ENCODE measurements at regions not wholly inside any gene's neighbourhood (a gene's known extent, or its start where the extent isn't known, plus 50 kb on each side); places are given as distances from the start of the nearest gene placed in this dataset.

DNA sequence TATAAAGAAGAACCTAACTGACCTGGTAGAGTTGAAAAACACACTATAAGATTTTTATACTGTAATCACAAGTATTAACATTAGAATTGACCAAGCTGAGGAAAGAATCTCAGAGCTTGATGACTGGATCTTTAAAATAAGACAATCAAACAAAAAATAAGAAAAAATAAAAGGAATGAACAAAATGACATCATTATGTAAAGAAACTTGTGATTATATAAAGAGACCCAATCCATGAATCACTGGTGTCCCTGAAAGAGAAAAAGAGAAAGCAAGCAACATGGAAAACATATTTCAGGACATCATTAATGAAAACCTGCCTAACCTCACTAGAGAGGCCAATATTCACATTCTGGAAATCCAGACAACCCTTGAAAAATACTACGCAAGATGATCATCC, 822.5 kb upstream of the SLITRK5 start:
- peaks cover 3% of the 10 kb centered on the region for H3K9me3 Mint-ChIP-seq (ENCODE audit: low read depth)
- H3K27ac Mint-ChIP-seq (ENCODE audit: unreplicated experiment): no peak overlapping the region
- TF ChIP-seq, protein P1, sequence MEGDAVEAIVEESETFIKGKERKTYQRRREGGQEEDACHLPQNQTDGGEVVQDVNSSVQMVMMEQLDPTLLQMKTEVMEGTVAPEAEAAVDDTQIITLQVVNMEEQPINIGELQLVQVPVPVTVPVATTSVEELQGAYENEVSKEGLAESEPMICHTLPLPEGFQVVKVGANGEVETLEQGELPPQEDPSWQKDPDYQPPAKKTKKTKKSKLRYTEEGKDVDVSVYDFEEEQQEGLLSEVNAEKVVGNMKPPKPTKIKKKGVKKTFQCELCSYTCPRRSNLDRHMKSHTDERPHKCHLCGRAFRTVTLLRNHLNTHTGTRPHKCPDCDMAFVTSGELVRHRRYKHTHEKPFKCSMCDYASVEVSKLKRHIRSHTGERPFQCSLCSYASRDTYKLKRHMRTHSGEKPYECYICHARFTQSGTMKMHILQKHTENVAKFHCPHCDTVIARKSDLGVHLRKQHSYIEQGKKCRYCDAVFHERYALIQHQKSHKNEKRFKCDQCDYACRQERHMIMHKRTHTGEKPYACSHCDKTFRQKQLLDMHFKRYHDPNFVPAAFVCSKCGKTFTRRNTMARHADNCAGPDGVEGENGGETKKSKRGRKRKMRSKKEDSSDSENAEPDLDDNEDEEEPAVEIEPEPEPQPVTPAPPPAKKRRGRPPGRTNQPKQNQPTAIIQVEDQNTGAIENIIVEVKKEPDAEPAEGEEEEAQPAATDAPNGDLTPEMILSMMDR (IDR thresholded peaks at IDR 0.05): no peak
- H3K36me3 Mint-ChIP-seq (ENCODE audit: low read depth): no peaks in the 10 kb centered on the region
- no peak for DNase-seq (ENCODE audit: low spot score)
- peaks cover 7% of the 10 kb centered on the region for H3K27me3 Mint-ChIP-seq (ENCODE audit: low read depth)
- no peak overlapping the region for H3K4me3 Mint-ChIP-seq (ENCODE audit: unreplicated experiment)
- no peaks in the 10 kb centered on the region for H3K4me1 Mint-ChIP-seq (ENCODE audit: low read depth)

DNA sequence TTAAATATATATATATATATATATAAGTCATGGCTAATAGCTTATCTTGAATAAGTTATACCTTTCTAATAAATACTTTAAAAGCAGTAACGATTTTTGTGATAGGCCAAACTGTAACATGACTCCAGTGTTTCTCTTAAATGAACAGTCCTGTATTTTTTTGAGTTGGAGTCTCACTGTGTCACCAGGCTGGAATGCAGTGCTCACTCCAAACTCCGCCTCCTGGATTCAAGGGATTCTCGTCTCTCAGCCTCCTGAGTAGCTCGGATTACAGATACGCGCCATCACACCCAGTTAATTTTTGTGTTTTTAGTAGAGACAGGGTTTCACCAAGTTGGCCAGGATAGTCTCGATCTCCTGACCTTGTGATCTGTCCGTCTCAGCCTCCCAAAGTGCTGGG, 814.2 kb upstream of the SLITRK5 start:
- TF ChIP-seq, protein P1 (IDR thresholded peaks at IDR 0.05): no peak
- Mint-ChIP-seq H3K4me3 (ENCODE audit: unreplicated experiment) (peak overlapping the region; percentile 31), H3K27ac (ENCODE audit: unreplicated experiment) (no peak overlapping the region), H3K4me1 (ENCODE audit: low read depth) (peaks cover 6% of the 10 kb centered on the region), H3K36me3 (ENCODE audit: low read depth) (no peaks in the 10 kb centered on the region), H3K27me3 (ENCODE audit: low read depth) (no peaks in the 10 kb centered on the region), H3K9me3 (ENCODE audit: low read depth) (no peaks in the 10 kb centered on the region)
- DNase-seq (ENCODE audit: low spot score): no peak

DNA sequence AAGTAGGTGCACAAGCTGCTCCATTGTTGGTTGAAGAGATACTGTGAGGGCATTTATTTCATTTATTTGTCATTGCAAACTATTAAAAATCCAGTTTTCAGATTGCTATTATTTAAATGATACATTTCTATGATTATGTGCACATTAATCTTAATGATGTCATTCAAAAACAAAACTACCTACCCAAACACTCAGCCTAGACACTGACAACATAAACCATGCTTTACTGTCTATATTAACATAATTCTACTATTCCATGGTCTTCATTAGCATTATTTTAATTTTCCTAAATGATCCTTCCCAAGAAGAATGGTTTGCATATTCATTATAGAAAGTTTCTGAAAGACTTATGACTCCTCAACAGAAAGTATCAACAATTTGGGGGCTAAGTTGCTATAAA, 813.0 kb upstream of the SLITRK5 start:
- no peak for DNase-seq (ENCODE audit: low spot score)
- Mint-ChIP-seq H3K27me3 (ENCODE audit: low read depth) (no peaks in the 10 kb centered on the region), H3K27ac (ENCODE audit: unreplicated experiment) (no peak overlapping the region), H3K9me3 (ENCODE audit: low read depth) (no peaks in the 10 kb centered on the region), H3K36me3 (ENCODE audit: low read depth) (no peaks in the 10 kb centered on the region), H3K4me1 (ENCODE audit: low read depth) (peaks cover 6% of the 10 kb centered on the region), H3K4me3 (ENCODE audit: unreplicated experiment) (no peak overlapping the region)
- TF ChIP-seq, protein P1 (IDR thresholded peaks at IDR 0.05): no peak

DNA sequence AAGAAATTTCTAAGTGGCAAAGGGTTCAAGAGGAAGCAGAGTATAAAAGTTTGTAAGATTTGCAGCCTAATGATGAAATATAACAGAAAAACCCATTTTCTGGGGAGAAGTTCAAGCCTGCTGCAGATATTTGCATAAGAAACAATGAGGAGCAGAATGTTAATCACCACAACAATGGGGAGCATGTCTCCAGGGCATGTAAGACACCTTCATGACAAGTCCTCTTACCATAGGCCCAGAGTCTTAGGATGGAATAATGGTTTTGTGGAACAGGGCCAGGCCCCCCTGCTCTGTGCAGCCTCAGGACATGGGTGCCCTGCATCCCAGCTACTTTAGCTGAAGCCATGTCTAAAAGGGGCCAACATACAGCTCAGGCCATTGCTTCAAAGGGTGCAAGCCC, 809.0 kb upstream of the SLITRK5 start:
- Mint-ChIP-seq H3K36me3 (ENCODE audit: low read depth) (no peaks in the 10 kb centered on the region), H3K4me3 (ENCODE audit: unreplicated experiment) (no peak overlapping the region), H3K27ac (ENCODE audit: unreplicated experiment) (no peak overlapping the region), H3K9me3 (ENCODE audit: low read depth) (peaks cover 3% of the 10 kb centered on the region), H3K4me1 (ENCODE audit: low read depth) (peaks cover 4% of the 10 kb centered on the region), H3K27me3 (ENCODE audit: low read depth) (no peaks in the 10 kb centered on the region)
- no peak for DNase-seq (ENCODE audit: low spot score)
- TF ChIP-seq, protein P1 (IDR thresholded peaks at IDR 0.05): no peak

DNA sequence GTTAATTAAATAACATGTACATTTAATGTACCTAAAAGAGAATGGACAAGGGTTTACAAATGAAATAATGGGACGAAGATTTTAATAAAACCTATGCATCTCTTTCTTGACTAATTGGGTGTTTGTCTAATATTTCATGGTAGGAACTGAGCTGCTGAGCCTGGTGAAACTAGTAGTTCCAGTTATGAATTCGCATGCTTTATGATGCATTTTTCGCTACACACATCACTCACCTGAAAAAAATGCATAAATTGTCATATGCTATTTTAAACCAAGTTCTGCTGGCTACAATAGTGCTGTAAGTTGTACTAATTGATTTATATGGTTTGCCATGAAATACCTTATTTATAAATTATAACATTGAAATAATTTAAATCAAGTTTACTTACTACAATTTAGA, 806.8 kb upstream of the SLITRK5 start:
- Mint-ChIP-seq H3K27me3 (ENCODE audit: low read depth) (no peaks in the 10 kb centered on the region), H3K27ac (ENCODE audit: unreplicated experiment) (no peak overlapping the region), H3K9me3 (ENCODE audit: low read depth) (peaks cover 3% of the 10 kb centered on the region), H3K36me3 (ENCODE audit: low read depth) (no peaks in the 10 kb centered on the region), H3K4me3 (ENCODE audit: unreplicated experiment) (no peak overlapping the region), H3K4me1 (ENCODE audit: low read depth) (no peaks in the 10 kb centered on the region)
- no peak for DNase-seq (ENCODE audit: low spot score)
- TF ChIP-seq, protein P1 (IDR thresholded peaks at IDR 0.05): no peak

Data from chondrocyte (in vitro differentiated cells).